Panc1 (cell line): ENCODE measurements at regions not wholly inside any gene's neighbourhood (a gene's known extent, or its start where the extent isn't known, plus 50 kb on each side); places are given as distances from the start of the nearest gene placed in this dataset.

ENCODE experiments used
- ATAC-seq: fragments of 200-7000 bp; cut with Tn5 transposase; 2 replicates; pipeline ENCODE4 v1.9.1; 2020; ENCODE audit warnings: mild to moderate bottlenecking, moderate library complexity
- BruUV-seq: library from RNA; stranded (reverse); fragments of 400-500 nt; replicated peaks from 2 replicates; lab custom pipeline; 2021; lab: Mats Ljungman, UMichigan
- CTCF ChIA-PET: fragments of 300-600 bp; sonication (Branson Sonifier 250); formaldehyde crosslinking; loops from one replicate; lab custom pipeline; 2022; ENCODE audit warnings: antibody characterized with exemption; lab: Charles Lee
- POLR2A ChIA-PET: fragments of 300-600 bp; sonication (Branson Sonifier 250); formaldehyde crosslinking; loops from one replicate; lab custom pipeline; 2022; ENCODE audit warnings: antibody characterized with exemption; lab: Charles Lee
- DNase-seq: peaks from one replicate; pipeline ENCODE4 v3.0.0-alpha.2; 2010; ENCODE audit warnings: low read depth, low spot score
- H3K27ac ChIP-seq: 2 replicates; pipeline ENCODE4 v1.5.1; 2011; ENCODE audit warnings: mild to moderate bottlenecking, low read length, inconsistent platforms
- H3K27me3 ChIP-seq: fragments of 200-500 bp; sonication (Bioruptor generic); 2 replicates; pipeline ENCODE4 v1.6.0; 2014; ENCODE audit warnings: low read length, inconsistent platforms; ENCODE audit not compliant: control insufficient read depth, insufficient read depth
- H3K36me3 ChIP-seq: fragments of 200-500 bp; sonication (Bioruptor generic); 2 replicates; pipeline ENCODE4 v1.5.1; 2014; ENCODE audit warnings: inconsistent platforms, mild to moderate bottlenecking, low read length, moderate library complexity; ENCODE audit not compliant: control insufficient read depth, insufficient read depth
- H3K4me1 ChIP-seq: 2 replicates; pipeline ENCODE4 v1.5.1; 2011; ENCODE audit warnings: inconsistent platforms, mild to moderate bottlenecking, low read length, moderate library complexity; ENCODE audit not compliant: control insufficient read depth, insufficient read depth
- H3K4me3 ChIP-seq, 2 experiments: 2 replicates each; pipeline ENCODE4 v1.5.1; 2011 to 2012; ENCODE audit warnings: low read depth in 2 of 2, low read length in 2 of 2, mild to moderate bottlenecking in 2 of 2, inconsistent platforms in 1 of 2, moderate library complexity in 1 of 2
- H3K9me3 ChIP-seq: fragments of 200-500 bp; sonication (Bioruptor generic); 2 replicates; pipeline ENCODE4 v1.5.1; 2014; ENCODE audit warnings: low read depth, mild to moderate bottlenecking, inconsistent platforms, low read length, moderate library complexity; ENCODE audit not compliant: control insufficient read depth, insufficient read depth
- CTCF ChIP-seq: fragments of 450-650 bp; IDR thresholded peaks from 2 replicates; pipeline ENCODE4 v1.5.1; 2017; ENCODE audit warnings: mild to moderate bottlenecking
- POLR2AphosphoS5 ChIP-seq: IDR thresholded peaks from 2 replicates; pipeline ENCODE4 v1.6.1; 2012; ENCODE audit warnings: mild to moderate bottlenecking, low read depth, low read length, moderate library complexity
- SIN3A ChIP-seq: IDR thresholded peaks from 2 replicates; pipeline ENCODE4 v1.6.1; 2012; ENCODE audit warnings: low read depth, mild to moderate bottlenecking, low read length, moderate library complexity, borderline replicate concordance; ENCODE audit not compliant: insufficient read depth
- TCF7L2 ChIP-seq: IDR thresholded peaks from 2 replicates; pipeline ENCODE4 v1.6.1; 2011; ENCODE audit warnings: mild to moderate bottlenecking, low read depth, low read length, inconsistent platforms
- in situ Hi-C: cut with HindIII; loops from 2 replicates; pipeline ENCODE4 v1.10.0; 2016; ENCODE audit warnings: low sequenced_read_pairs, low pct_unique_long_range_greater_than_20kb
- intact Hi-C: fragments of 100-400 bp; cut with micrococcal nuclease; formaldehyde crosslinking; loops from one replicate; pipeline ENCODE4 v1.10.0; 2022; ENCODE audit not compliant: unreplicated experiment
- TF ChIP-seq, protein P1 (sequence below), 2 experiments: IDR thresholded peaks; 2 replicates each; pipeline ENCODE4 v1.6.1; 2011 to 2012; ENCODE audit warnings: low read depth in 2 of 2, control low read depth in 1 of 2, low read length in 1 of 2, mild to moderate bottlenecking in 1 of 2, moderate library complexity in 1 of 2; ENCODE audit not compliant: insufficient read depth in 1 of 2

DNA sequence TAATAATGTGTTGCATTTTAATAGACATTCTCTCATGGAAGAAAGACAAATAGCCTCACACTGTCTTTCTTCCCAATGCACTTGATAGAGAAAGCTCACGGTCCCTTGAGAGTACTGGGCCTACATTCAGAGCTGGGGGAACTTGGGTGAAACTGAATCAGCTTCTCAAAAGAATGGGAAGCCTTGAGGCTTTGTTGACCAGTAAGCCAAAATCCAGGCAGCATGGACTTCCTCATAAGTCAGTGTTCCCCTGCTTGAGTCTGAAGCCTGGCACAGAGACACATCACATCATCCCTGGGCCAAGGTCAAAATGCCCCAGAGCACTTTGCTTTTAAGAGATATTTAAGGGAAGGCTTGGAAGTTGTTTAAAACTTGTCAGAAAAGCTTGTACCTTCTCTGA, 302.2 kb upstream of the SALL1 start:
- POLR2A ChIA-PET = no interaction called here
- no peaks in the 10 kb centered on the region for H3K36me3 ChIP-seq
- H3K4me3 ChIP-seq = no peak overlapping the region
- ATAC-seq (no peak), DNase-seq (no peak)
- TF ChIP-seq, protein P1, sequence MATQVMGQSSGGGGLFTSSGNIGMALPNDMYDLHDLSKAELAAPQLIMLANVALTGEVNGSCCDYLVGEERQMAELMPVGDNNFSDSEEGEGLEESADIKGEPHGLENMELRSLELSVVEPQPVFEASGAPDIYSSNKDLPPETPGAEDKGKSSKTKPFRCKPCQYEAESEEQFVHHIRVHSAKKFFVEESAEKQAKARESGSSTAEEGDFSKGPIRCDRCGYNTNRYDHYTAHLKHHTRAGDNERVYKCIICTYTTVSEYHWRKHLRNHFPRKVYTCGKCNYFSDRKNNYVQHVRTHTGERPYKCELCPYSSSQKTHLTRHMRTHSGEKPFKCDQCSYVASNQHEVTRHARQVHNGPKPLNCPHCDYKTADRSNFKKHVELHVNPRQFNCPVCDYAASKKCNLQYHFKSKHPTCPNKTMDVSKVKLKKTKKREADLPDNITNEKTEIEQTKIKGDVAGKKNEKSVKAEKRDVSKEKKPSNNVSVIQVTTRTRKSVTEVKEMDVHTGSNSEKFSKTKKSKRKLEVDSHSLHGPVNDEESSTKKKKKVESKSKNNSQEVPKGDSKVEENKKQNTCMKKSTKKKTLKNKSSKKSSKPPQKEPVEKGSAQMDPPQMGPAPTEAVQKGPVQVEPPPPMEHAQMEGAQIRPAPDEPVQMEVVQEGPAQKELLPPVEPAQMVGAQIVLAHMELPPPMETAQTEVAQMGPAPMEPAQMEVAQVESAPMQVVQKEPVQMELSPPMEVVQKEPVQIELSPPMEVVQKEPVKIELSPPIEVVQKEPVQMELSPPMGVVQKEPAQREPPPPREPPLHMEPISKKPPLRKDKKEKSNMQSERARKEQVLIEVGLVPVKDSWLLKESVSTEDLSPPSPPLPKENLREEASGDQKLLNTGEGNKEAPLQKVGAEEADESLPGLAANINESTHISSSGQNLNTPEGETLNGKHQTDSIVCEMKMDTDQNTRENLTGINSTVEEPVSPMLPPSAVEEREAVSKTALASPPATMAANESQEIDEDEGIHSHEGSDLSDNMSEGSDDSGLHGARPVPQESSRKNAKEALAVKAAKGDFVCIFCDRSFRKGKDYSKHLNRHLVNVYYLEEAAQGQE (IDR thresholded peaks at IDR 0.05; ENCODE audit: insufficient read depth in 1 of 2, low read depth in 2 of 2, low read length in 1 of 2) = no peak
- TF ChIP-seq SIN3A = no peak
- TF ChIP-seq TCF7L2 = no peak
- TF ChIP-seq CTCF = no peak
- TF ChIP-seq POLR2AphosphoS5 = no peak
- BruUV-seq = no TSS peak
- H3K27me3 ChIP-seq = no peaks in the 10 kb centered on the region
- H3K27ac ChIP-seq = no peak overlapping the region
- H3K9me3 ChIP-seq = no peaks in the 10 kb centered on the region
- no peaks in the 10 kb centered on the region for H3K4me1 ChIP-seq
- CTCF ChIA-PET = no interaction called here
- intact Hi-C loops = no loop called here
- in situ Hi-C loops = no loop called here

GRCh38 chr16:51450909-51451308, 299.8 kb upstream of the SALL1 start:
- Histone ChIP-seq H3K27me3 (no peaks in the 10 kb centered on the region), H3K9me3 (no peaks in the 10 kb centered on the region), H3K36me3 (no peaks in the 10 kb centered on the region), H3K27ac (no peak overlapping the region), H3K4me1 (no peaks in the 10 kb centered on the region), H3K4me3 (no peak overlapping the region)
- in situ Hi-C loops (no loop called here), intact Hi-C loops (no loop called here)
- ChIA-PET POLR2A (no interaction called here), CTCF (no interaction called here)
- TF ChIP-seq, protein P1 (IDR thresholded peaks at IDR 0.05; ENCODE audit: insufficient read depth in 1 of 2, low read depth in 2 of 2, low read length in 1 of 2) = no peak
- TF ChIP-seq CTCF (no peak), TCF7L2 (no peak), SIN3A (no peak), POLR2AphosphoS5 (no peak)
- DNase-seq (no peak), ATAC-seq (no peak)
- BruUV-seq = no TSS peak
